ENCODE measurements at regions not wholly inside any gene's neighbourhood (a gene's known extent, or its start where the extent isn't known, plus 50 kb on each side); places are given as distances from the start of the nearest gene placed in this dataset.

- TF ChIP-seq CTCF (IDR thresholded peaks at IDR 0.05) (no peak), REST (IDR thresholded peaks at IDR 0.05; ENCODE audit: insufficient read depth in 1 of 2, low read depth in 2 of 2, low read length in 1 of 2) (no peak), POLR2AphosphoS5 (IDR thresholded peaks at IDR 0.05; ENCODE audit: low read depth, low read length) (no peak), TCF7L2 (IDR thresholded peaks at IDR 0.05; ENCODE audit: low read depth, low read length) (no peak)
Measured at GRCh38 chr17:53127331-53127730, 695.4 kb upstream of the KIF2B start.

Data from Panc1 (cell line).